ENCODE measurements at regions not wholly inside any gene's neighbourhood (a gene's known extent, or its start where the extent isn't known, plus 50 kb on each side); places are given as distances from the start of the nearest gene placed in this dataset.

- Histone ChIP-seq H3K4me3 (ENCODE audit: insufficient read depth, low read length, poor library complexity, severe bottlenecking) (no peak overlapping the region), H3K9ac (ENCODE audit: low read length) (no peak overlapping the region), H3K36me3 (ENCODE audit: low read length) (no peaks in the 10 kb centered on the region), H2AFZ (ENCODE audit: low read depth, low read length, severe bottlenecking) (no peak overlapping the region), H3K27ac (ENCODE audit: low read depth, low read length) (no peak overlapping the region), H4K20me1 (ENCODE audit: low read depth, low read length) (no peaks in the 10 kb centered on the region), H3F3A (ENCODE audit: insufficient read depth) (no peaks in the 10 kb centered on the region), H3K79me2 (ENCODE audit: insufficient read depth, low read length) (no peaks in the 10 kb centered on the region), H3K27me3 (ENCODE audit: low read length) (no peaks in the 10 kb centered on the region), H3K9me3 (ENCODE audit: insufficient read depth, low read length) (no peaks in the 10 kb centered on the region), H3K9me2 (replicated peaks; ENCODE audit: insufficient read depth, low read length) (no peaks in the 10 kb centered on the region), H3K4me2 (ENCODE audit: low read depth, low read length, poor library complexity, severe bottlenecking) (no peak overlapping the region)
- TF ChIP-seq, protein P1, sequence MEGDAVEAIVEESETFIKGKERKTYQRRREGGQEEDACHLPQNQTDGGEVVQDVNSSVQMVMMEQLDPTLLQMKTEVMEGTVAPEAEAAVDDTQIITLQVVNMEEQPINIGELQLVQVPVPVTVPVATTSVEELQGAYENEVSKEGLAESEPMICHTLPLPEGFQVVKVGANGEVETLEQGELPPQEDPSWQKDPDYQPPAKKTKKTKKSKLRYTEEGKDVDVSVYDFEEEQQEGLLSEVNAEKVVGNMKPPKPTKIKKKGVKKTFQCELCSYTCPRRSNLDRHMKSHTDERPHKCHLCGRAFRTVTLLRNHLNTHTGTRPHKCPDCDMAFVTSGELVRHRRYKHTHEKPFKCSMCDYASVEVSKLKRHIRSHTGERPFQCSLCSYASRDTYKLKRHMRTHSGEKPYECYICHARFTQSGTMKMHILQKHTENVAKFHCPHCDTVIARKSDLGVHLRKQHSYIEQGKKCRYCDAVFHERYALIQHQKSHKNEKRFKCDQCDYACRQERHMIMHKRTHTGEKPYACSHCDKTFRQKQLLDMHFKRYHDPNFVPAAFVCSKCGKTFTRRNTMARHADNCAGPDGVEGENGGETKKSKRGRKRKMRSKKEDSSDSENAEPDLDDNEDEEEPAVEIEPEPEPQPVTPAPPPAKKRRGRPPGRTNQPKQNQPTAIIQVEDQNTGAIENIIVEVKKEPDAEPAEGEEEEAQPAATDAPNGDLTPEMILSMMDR (IDR thresholded peaks at IDR 0.05; ENCODE audit: insufficient read depth, low read length, poor library complexity, severe bottlenecking), result no peak
- TF ChIP-seq EZH2phosphoT487 (conservative IDR thresholded peaks at IDR 0.05; ENCODE audit: low read length), result no peak
Observed at GRCh38 chr16:8239443-8239842, 350.9 kb downstream of the TMEM114 start.

DNA sequence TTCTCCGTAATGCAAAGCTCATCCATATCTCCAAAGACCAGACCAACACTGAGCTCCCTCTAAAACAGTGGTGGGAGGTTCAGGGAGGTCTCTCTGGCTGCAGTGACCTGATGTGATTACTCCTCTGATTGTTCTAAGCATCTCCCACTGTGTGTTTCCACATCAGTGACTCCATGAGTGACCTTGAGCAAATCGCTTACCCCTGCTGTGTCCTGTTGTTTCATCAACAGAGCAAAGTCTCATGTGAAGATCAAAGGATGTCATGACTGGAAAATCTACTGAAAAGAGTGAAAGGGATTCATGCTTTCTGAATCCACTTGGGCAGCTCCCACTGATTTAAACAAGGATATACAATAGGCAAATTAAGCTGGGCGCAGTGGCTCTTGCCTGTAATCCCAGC, 352.9 kb downstream of the TMEM114 start:
- TF ChIP-seq EZH2phosphoT487 (conservative IDR thresholded peaks at IDR 0.05; ENCODE audit: low read length), result no peak
- TF ChIP-seq, protein P1 (IDR thresholded peaks at IDR 0.05; ENCODE audit: insufficient read depth, low read length, poor library complexity, severe bottlenecking), result no peak
- H3K27ac ChIP-seq (ENCODE audit: low read depth, low read length), result no peak overlapping the region
- no peaks in the 10 kb centered on the region for H4K20me1 ChIP-seq (ENCODE audit: low read depth, low read length)
- H3K27me3 ChIP-seq (ENCODE audit: low read length), result no peaks in the 10 kb centered on the region
- no peak overlapping the region for H3K9ac ChIP-seq (ENCODE audit: low read length)
- no peaks in the 10 kb centered on the region for H3K79me2 ChIP-seq (ENCODE audit: insufficient read depth, low read length)
- no peaks in the 10 kb centered on the region for H3K9me2 ChIP-seq (replicated peaks; ENCODE audit: insufficient read depth, low read length)
- no peaks in the 10 kb centered on the region for H3K36me3 ChIP-seq (ENCODE audit: low read length)
- H3K4me2 ChIP-seq (ENCODE audit: low read depth, low read length, poor library complexity, severe bottlenecking), result no peak overlapping the region
- no peak overlapping the region for H2AFZ ChIP-seq (ENCODE audit: low read depth, low read length, severe bottlenecking)
- H3K4me3 ChIP-seq (ENCODE audit: insufficient read depth, low read length, poor library complexity, severe bottlenecking), result no peak overlapping the region
- H3F3A ChIP-seq (ENCODE audit: insufficient read depth), result no peaks in the 10 kb centered on the region
- H3K9me3 ChIP-seq (ENCODE audit: insufficient read depth, low read length), result no peaks in the 10 kb centered on the region

DNA sequence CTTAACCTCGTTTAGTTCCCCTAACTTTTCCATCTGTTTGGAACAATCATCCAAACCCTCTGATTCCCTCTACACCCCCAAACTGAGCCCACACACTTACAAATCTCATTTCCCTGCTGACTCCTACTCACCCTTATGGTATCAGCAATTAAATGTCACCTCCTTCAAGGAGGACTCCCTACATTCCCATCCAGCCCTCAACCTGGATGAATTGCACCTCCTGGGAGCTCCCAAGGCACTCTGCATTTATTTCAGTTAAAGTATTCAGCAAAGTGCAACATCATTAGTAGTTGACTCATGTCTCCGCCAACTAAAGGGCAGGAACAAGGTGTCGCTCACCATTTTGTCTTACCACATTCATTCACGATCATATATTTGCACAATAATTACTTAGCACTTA, 353.5 kb downstream of the TMEM114 start:
- no peaks in the 10 kb centered on the region for H3K36me3 ChIP-seq (ENCODE audit: low read length)
- H3F3A ChIP-seq (ENCODE audit: insufficient read depth), result no peaks in the 10 kb centered on the region
- no peak overlapping the region for H3K27ac ChIP-seq (ENCODE audit: low read depth, low read length)
- no peak overlapping the region for H3K4me3 ChIP-seq (ENCODE audit: insufficient read depth, low read length, poor library complexity, severe bottlenecking)
- no peaks in the 10 kb centered on the region for H3K9me2 ChIP-seq (replicated peaks; ENCODE audit: insufficient read depth, low read length)
- no peaks in the 10 kb centered on the region for H3K79me2 ChIP-seq (ENCODE audit: insufficient read depth, low read length)
- H3K9ac ChIP-seq (ENCODE audit: low read length), result no peak overlapping the region
- H3K27me3 ChIP-seq (ENCODE audit: low read length), result no peaks in the 10 kb centered on the region
- H3K9me3 ChIP-seq (ENCODE audit: insufficient read depth, low read length), result no peaks in the 10 kb centered on the region
- no peaks in the 10 kb centered on the region for H4K20me1 ChIP-seq (ENCODE audit: low read depth, low read length)
- H2AFZ ChIP-seq (ENCODE audit: low read depth, low read length, severe bottlenecking), result no peak overlapping the region
- no peak for TF ChIP-seq EZH2phosphoT487 (conservative IDR thresholded peaks at IDR 0.05; ENCODE audit: low read length)
- TF ChIP-seq, protein P1 (IDR thresholded peaks at IDR 0.05; ENCODE audit: insufficient read depth, low read length, poor library complexity, severe bottlenecking), result no peak
- no peak overlapping the region for H3K4me2 ChIP-seq (ENCODE audit: low read depth, low read length, poor library complexity, severe bottlenecking)
